HL-60 (cell line): ENCODE measurements at regions not wholly inside any gene's neighbourhood (a gene's known extent, or its start where the extent isn't known, plus 50 kb on each side); places are given as distances from the start of the nearest gene placed in this dataset.

Source experiments
- DNase-seq, 2 experiments: peaks; one replicate each; pipeline ENCODE4 v3.0.0-alpha.2; 2010 to 2020; ENCODE audit warnings: low read depth in 1 of 2, low spot score in 1 of 2
- H3K27ac ChIP-seq: fragments of 250-450 bp; sonication (Bioruptor Pico); replicated peaks from 2 replicates; pipeline ENCODE4 v1.5.1; 2020; ENCODE audit warnings: mild to moderate bottlenecking, moderate library complexity
- H3K27me3 ChIP-seq: fragments of 250-450 bp; sonication (Bioruptor Pico); 2 replicates; pipeline ENCODE4 v1.5.1; 2021; ENCODE audit warnings: mild to moderate bottlenecking, moderate library complexity; ENCODE audit not compliant: insufficient read depth, poor library complexity, severe bottlenecking
- H3K4me3 ChIP-seq: replicated peaks from 2 replicates; pipeline ENCODE4 v1.5.1; 2011; ENCODE audit warnings: mild to moderate bottlenecking, control low read depth, low read length; ENCODE audit not compliant: insufficient read depth
- GABPA ChIP-seq: IDR thresholded peaks from 2 replicates; pipeline ENCODE4 v1.6.1; 2012; ENCODE audit warnings: low read depth
- POLR2AphosphoS5 ChIP-seq: IDR thresholded peaks from 2 replicates; pipeline ENCODE4 v1.6.1; 2012; ENCODE audit warnings: low read depth
- SPI1 ChIP-seq: IDR thresholded peaks from 2 replicates; pipeline ENCODE4 v1.6.1; 2012; ENCODE audit warnings: low read depth, mild to moderate bottlenecking, borderline replicate concordance
- TF ChIP-seq, protein P1 (sequence below): IDR thresholded peaks from one replicate; pipeline ENCODE4 v1.5.1; 2011; ENCODE audit warnings: low read length, control low read depth, inconsistent platforms; ENCODE audit not compliant: insufficient read depth
- TF ChIP-seq, protein P2 (sequence below): IDR thresholded peaks from 2 replicates; pipeline ENCODE4 v1.6.1; 2012; ENCODE audit warnings: low read depth; ENCODE audit not compliant: insufficient replicate concordance

DNA sequence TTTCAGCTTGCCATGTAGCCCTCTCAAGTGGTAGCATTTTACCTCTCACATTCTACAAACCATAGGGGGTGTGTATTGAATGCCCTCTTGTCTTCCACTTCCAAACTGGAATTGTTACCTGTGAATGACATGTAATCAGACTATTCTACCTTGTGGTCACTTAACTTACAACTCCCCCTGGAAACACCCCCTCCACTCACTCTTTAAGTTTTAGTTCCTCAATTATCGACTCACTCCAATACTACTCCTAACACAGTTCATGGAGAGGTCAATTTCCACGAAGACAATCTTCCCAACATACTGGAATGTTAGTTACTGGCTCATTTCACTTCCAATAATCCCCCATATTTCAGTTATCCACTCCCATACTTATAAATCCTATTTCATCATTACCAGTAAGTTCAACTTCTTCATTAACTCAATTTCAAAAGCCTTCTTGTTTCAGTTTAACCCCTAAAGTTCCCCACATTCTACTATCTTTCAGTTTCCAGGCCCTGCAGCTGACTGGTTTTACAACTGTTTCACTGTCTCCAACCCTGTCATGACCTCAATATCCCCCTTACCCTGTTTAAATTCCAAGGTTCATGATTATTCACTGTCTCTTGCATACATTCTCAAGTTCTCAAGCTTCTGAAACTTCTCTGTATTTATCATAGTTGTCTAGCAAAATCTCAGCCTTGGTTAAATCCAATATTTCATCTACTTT lies 92.5 kb downstream of the C11orf87 start:
- no peak for TF ChIP-seq GABPA
- TF ChIP-seq, protein P1, sequence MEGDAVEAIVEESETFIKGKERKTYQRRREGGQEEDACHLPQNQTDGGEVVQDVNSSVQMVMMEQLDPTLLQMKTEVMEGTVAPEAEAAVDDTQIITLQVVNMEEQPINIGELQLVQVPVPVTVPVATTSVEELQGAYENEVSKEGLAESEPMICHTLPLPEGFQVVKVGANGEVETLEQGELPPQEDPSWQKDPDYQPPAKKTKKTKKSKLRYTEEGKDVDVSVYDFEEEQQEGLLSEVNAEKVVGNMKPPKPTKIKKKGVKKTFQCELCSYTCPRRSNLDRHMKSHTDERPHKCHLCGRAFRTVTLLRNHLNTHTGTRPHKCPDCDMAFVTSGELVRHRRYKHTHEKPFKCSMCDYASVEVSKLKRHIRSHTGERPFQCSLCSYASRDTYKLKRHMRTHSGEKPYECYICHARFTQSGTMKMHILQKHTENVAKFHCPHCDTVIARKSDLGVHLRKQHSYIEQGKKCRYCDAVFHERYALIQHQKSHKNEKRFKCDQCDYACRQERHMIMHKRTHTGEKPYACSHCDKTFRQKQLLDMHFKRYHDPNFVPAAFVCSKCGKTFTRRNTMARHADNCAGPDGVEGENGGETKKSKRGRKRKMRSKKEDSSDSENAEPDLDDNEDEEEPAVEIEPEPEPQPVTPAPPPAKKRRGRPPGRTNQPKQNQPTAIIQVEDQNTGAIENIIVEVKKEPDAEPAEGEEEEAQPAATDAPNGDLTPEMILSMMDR, result no peak
- TF ChIP-seq SPI1, result no peak
- TF ChIP-seq POLR2AphosphoS5, result no peak
- TF ChIP-seq, protein P2, sequence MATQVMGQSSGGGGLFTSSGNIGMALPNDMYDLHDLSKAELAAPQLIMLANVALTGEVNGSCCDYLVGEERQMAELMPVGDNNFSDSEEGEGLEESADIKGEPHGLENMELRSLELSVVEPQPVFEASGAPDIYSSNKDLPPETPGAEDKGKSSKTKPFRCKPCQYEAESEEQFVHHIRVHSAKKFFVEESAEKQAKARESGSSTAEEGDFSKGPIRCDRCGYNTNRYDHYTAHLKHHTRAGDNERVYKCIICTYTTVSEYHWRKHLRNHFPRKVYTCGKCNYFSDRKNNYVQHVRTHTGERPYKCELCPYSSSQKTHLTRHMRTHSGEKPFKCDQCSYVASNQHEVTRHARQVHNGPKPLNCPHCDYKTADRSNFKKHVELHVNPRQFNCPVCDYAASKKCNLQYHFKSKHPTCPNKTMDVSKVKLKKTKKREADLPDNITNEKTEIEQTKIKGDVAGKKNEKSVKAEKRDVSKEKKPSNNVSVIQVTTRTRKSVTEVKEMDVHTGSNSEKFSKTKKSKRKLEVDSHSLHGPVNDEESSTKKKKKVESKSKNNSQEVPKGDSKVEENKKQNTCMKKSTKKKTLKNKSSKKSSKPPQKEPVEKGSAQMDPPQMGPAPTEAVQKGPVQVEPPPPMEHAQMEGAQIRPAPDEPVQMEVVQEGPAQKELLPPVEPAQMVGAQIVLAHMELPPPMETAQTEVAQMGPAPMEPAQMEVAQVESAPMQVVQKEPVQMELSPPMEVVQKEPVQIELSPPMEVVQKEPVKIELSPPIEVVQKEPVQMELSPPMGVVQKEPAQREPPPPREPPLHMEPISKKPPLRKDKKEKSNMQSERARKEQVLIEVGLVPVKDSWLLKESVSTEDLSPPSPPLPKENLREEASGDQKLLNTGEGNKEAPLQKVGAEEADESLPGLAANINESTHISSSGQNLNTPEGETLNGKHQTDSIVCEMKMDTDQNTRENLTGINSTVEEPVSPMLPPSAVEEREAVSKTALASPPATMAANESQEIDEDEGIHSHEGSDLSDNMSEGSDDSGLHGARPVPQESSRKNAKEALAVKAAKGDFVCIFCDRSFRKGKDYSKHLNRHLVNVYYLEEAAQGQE, result no peak
- Histone ChIP-seq H3K27ac (peak overlapping the region; percentile 83), H3K27me3 (no peaks in the 10 kb centered on the region), H3K4me3 (no peak overlapping the region)
- DNase-seq, result no peak

DNA sequence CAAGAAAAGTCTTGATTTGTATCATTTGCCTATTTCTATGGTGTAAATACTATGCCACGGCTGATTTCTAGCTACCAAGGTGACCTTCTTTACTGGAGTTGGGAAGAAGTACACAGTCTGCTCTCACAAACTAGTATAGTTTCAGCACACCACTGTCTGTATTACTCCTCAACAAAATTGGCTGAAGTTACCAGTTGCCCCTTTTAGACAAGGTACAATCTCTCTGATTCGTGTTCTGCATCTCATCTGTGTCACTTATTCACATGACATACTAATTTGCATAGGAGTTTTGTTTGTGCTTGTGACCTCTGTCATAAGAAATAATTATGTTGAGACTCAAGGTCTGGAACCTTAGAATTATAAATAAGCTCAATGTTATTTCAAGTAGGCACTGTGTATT lies 97.3 kb downstream of the C11orf87 start:
- TF ChIP-seq, protein P1, result no peak
- no peak for TF ChIP-seq SPI1
- TF ChIP-seq, protein P2, result no peak
- no peak for TF ChIP-seq GABPA
- TF ChIP-seq POLR2AphosphoS5, result no peak
- no peak overlapping the region for H3K27ac ChIP-seq
- no peaks in the 10 kb centered on the region for H3K27me3 ChIP-seq
- DNase-seq, result no peak
- no peak overlapping the region for H3K4me3 ChIP-seq

GRCh38 chr11:109521571-109522086 lies 99.6 kb downstream of the C11orf87 start:
- DNase-seq, result no peak
- no peak overlapping the region for H3K4me3 ChIP-seq
- H3K27me3 ChIP-seq, result no peaks in the 10 kb centered on the region
- no peak overlapping the region for H3K27ac ChIP-seq
- no peak for TF ChIP-seq SPI1
- TF ChIP-seq, protein P2, result no peak
- TF ChIP-seq, protein P1, result no peak
- no peak for TF ChIP-seq GABPA
- TF ChIP-seq POLR2AphosphoS5, result no peak
